ENCODE measurements at regions not wholly inside any gene's neighbourhood (a gene's known extent, or its start where the extent isn't known, plus 50 kb on each side); places are given as distances from the start of the nearest gene placed in this dataset.

DNA sequence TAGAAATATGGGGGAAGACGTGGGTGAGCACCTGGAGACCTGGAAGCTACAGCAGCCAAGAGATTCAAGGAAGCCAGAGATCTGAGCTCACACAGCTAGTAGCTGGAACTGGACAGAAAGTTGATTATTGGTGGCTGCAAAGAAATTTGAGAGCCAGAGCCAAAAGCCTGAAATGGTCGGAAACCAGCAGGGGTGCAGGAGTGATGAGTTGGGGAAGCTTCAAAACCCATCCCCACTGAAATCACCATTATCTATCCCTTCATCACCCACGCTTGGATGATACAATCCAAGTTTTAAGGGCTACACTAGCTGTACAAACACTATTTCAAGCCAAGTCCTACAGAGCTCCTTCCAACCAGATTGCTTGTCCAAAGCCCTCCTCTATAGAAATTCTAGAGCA, 296.1 kb upstream of the NEBL start:
- TF ChIP-seq CTCF (IDR thresholded peaks at IDR 0.05), result no peak
- no peak for TF ChIP-seq POLR2A (IDR thresholded peaks at IDR 0.05)
